Panc1 (cell line): ENCODE measurements at regions not wholly inside any gene's neighbourhood (a gene's known extent, or its start where the extent isn't known, plus 50 kb on each side); places are given as distances from the start of the nearest gene placed in this dataset.

Experiments used
- ATAC-seq: fragments of 200-7000 bp; cut with Tn5 transposase; 2 replicates; pipeline ENCODE4 v1.9.1; 2020; ENCODE audit warnings: mild to moderate bottlenecking, moderate library complexity
- BruUV-seq: library from RNA; stranded (reverse); fragments of 400-500 nt; replicated peaks from 2 replicates; lab custom pipeline; 2021; lab: Mats Ljungman, UMichigan
- CTCF ChIA-PET: fragments of 300-600 bp; sonication (Branson Sonifier 250); formaldehyde crosslinking; loops from one replicate; lab custom pipeline; 2022; ENCODE audit warnings: antibody characterized with exemption; lab: Charles Lee
- POLR2A ChIA-PET: fragments of 300-600 bp; sonication (Branson Sonifier 250); formaldehyde crosslinking; loops from one replicate; lab custom pipeline; 2022; ENCODE audit warnings: antibody characterized with exemption; lab: Charles Lee
- DNase-seq: peaks from one replicate; pipeline ENCODE4 v3.0.0-alpha.2; 2010; ENCODE audit warnings: low read depth, low spot score
- H3K27ac ChIP-seq: 2 replicates; pipeline ENCODE4 v1.5.1; 2011; ENCODE audit warnings: mild to moderate bottlenecking, low read length, inconsistent platforms
- H3K27me3 ChIP-seq: fragments of 200-500 bp; sonication (Bioruptor generic); 2 replicates; pipeline ENCODE4 v1.6.0; 2014; ENCODE audit warnings: low read length, inconsistent platforms; ENCODE audit not compliant: control insufficient read depth, insufficient read depth
- H3K36me3 ChIP-seq: fragments of 200-500 bp; sonication (Bioruptor generic); 2 replicates; pipeline ENCODE4 v1.5.1; 2014; ENCODE audit warnings: inconsistent platforms, mild to moderate bottlenecking, low read length, moderate library complexity; ENCODE audit not compliant: control insufficient read depth, insufficient read depth
- H3K4me1 ChIP-seq: 2 replicates; pipeline ENCODE4 v1.5.1; 2011; ENCODE audit warnings: inconsistent platforms, mild to moderate bottlenecking, low read length, moderate library complexity; ENCODE audit not compliant: control insufficient read depth, insufficient read depth
- H3K4me3 ChIP-seq, 2 experiments: 2 replicates each; pipeline ENCODE4 v1.5.1; 2011 to 2012; ENCODE audit warnings: low read depth in 2 of 2, low read length in 2 of 2, mild to moderate bottlenecking in 2 of 2, inconsistent platforms in 1 of 2, moderate library complexity in 1 of 2
- H3K9me3 ChIP-seq: fragments of 200-500 bp; sonication (Bioruptor generic); 2 replicates; pipeline ENCODE4 v1.5.1; 2014; ENCODE audit warnings: low read depth, mild to moderate bottlenecking, inconsistent platforms, low read length, moderate library complexity; ENCODE audit not compliant: control insufficient read depth, insufficient read depth
- CTCF ChIP-seq: fragments of 450-650 bp; IDR thresholded peaks from 2 replicates; pipeline ENCODE4 v1.5.1; 2017; ENCODE audit warnings: mild to moderate bottlenecking
- POLR2AphosphoS5 ChIP-seq: IDR thresholded peaks from 2 replicates; pipeline ENCODE4 v1.6.1; 2012; ENCODE audit warnings: mild to moderate bottlenecking, low read depth, low read length, moderate library complexity
- SIN3A ChIP-seq: IDR thresholded peaks from 2 replicates; pipeline ENCODE4 v1.6.1; 2012; ENCODE audit warnings: low read depth, mild to moderate bottlenecking, low read length, moderate library complexity, borderline replicate concordance; ENCODE audit not compliant: insufficient read depth
- TCF7L2 ChIP-seq: IDR thresholded peaks from 2 replicates; pipeline ENCODE4 v1.6.1; 2011; ENCODE audit warnings: mild to moderate bottlenecking, low read depth, low read length, inconsistent platforms
- in situ Hi-C: cut with HindIII; loops from 2 replicates; pipeline ENCODE4 v1.10.0; 2016; ENCODE audit warnings: low sequenced_read_pairs, low pct_unique_long_range_greater_than_20kb
- intact Hi-C: fragments of 100-400 bp; cut with micrococcal nuclease; formaldehyde crosslinking; loops from one replicate; pipeline ENCODE4 v1.10.0; 2022; ENCODE audit not compliant: unreplicated experiment
- TF ChIP-seq, protein P1 (sequence below), 2 experiments: IDR thresholded peaks; 2 replicates each; pipeline ENCODE4 v1.6.1; 2011 to 2012; ENCODE audit warnings: low read depth in 2 of 2, control low read depth in 1 of 2, low read length in 1 of 2, mild to moderate bottlenecking in 1 of 2, moderate library complexity in 1 of 2; ENCODE audit not compliant: insufficient read depth in 1 of 2

- H3K4me3 ChIP-seq = no peak overlapping the region
- in situ Hi-C loops (no loop called here), intact Hi-C loops (no loop called here)
- no peaks in the 10 kb centered on the region for H3K27me3 ChIP-seq
- DNase-seq (no peak), ATAC-seq (no peak)
- H3K27ac ChIP-seq = no peak overlapping the region
- TF ChIP-seq SIN3A (no peak), CTCF (no peak), POLR2AphosphoS5 (no peak), TCF7L2 (no peak)
- TF ChIP-seq, protein P1, sequence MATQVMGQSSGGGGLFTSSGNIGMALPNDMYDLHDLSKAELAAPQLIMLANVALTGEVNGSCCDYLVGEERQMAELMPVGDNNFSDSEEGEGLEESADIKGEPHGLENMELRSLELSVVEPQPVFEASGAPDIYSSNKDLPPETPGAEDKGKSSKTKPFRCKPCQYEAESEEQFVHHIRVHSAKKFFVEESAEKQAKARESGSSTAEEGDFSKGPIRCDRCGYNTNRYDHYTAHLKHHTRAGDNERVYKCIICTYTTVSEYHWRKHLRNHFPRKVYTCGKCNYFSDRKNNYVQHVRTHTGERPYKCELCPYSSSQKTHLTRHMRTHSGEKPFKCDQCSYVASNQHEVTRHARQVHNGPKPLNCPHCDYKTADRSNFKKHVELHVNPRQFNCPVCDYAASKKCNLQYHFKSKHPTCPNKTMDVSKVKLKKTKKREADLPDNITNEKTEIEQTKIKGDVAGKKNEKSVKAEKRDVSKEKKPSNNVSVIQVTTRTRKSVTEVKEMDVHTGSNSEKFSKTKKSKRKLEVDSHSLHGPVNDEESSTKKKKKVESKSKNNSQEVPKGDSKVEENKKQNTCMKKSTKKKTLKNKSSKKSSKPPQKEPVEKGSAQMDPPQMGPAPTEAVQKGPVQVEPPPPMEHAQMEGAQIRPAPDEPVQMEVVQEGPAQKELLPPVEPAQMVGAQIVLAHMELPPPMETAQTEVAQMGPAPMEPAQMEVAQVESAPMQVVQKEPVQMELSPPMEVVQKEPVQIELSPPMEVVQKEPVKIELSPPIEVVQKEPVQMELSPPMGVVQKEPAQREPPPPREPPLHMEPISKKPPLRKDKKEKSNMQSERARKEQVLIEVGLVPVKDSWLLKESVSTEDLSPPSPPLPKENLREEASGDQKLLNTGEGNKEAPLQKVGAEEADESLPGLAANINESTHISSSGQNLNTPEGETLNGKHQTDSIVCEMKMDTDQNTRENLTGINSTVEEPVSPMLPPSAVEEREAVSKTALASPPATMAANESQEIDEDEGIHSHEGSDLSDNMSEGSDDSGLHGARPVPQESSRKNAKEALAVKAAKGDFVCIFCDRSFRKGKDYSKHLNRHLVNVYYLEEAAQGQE (IDR thresholded peaks at IDR 0.05; ENCODE audit: insufficient read depth in 1 of 2, low read depth in 2 of 2, low read length in 1 of 2) = no peak
- BruUV-seq = no TSS peak
- H3K9me3 ChIP-seq = no peaks in the 10 kb centered on the region
- CTCF ChIA-PET = no interaction called here
- H3K36me3 ChIP-seq = no peaks in the 10 kb centered on the region
- H3K4me1 ChIP-seq = no peaks in the 10 kb centered on the region
- POLR2A ChIA-PET = no interaction called here
These were observed 399.5 kb upstream of the ARGLU1 start for GRCh38 chr13:106967391-106967790.

DNA sequence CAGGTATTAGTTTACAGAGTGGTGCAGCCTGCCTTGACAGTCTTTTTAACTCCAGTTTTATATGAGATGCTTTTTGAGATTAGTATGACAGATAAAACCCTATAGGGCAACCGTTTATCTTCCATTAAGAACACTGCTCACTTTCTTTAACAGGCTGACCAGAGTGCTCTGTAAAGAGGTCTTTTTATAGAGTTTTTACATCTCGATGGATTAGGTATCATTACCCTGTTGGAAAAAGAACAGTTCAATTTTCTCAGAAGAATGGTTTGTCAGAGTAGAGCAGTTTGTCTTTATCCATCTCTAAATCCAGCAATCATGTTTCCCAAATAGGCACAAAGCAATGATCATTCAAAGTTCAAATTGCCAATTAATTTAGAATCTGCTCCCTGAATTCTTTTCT lies 395.2 kb upstream of the ARGLU1 start:
- Histone ChIP-seq H3K27me3 (no peaks in the 10 kb centered on the region), H3K9me3 (no peaks in the 10 kb centered on the region), H3K27ac (no peak overlapping the region), H3K36me3 (no peaks in the 10 kb centered on the region), H3K4me3 (no peak overlapping the region), H3K4me1 (no peaks in the 10 kb centered on the region)
- in situ Hi-C loops (no loop called here), intact Hi-C loops (no loop called here)
- TF ChIP-seq POLR2AphosphoS5 = no peak
- TF ChIP-seq SIN3A = no peak
- DNase-seq (no peak), ATAC-seq (no peak)
- POLR2A ChIA-PET = no interaction called here
- no TSS peak for BruUV-seq
- CTCF ChIA-PET = no interaction called here

- Histone ChIP-seq H3K4me1 (no peaks in the 10 kb centered on the region), H3K27ac (no peak overlapping the region), H3K36me3 (no peaks in the 10 kb centered on the region), H3K9me3 (no peaks in the 10 kb centered on the region), H3K4me3 (no peak overlapping the region), H3K27me3 (no peaks in the 10 kb centered on the region)
- CTCF ChIA-PET = no interaction called here
- ATAC-seq = no peak
- intact Hi-C loops = no loop called here
- DNase-seq = no peak
- TF ChIP-seq SIN3A (no peak), CTCF (no peak), POLR2AphosphoS5 (no peak), TCF7L2 (no peak)
- TF ChIP-seq, protein P1 (IDR thresholded peaks at IDR 0.05; ENCODE audit: insufficient read depth in 1 of 2, low read depth in 2 of 2, low read length in 1 of 2) = no peak
- no TSS peak for BruUV-seq
- POLR2A ChIA-PET = no interaction called here
- in situ Hi-C loops = no loop called here
These were observed 393.7 kb upstream of the ARGLU1 start for GRCh38 chr13:106961651-106962050.
